ENCODE measurements at regions not wholly inside any gene's neighbourhood (a gene's known extent, or its start where the extent isn't known, plus 50 kb on each side); places are given as distances from the start of the nearest gene placed in this dataset.

- TF ChIP-seq, protein P1, sequence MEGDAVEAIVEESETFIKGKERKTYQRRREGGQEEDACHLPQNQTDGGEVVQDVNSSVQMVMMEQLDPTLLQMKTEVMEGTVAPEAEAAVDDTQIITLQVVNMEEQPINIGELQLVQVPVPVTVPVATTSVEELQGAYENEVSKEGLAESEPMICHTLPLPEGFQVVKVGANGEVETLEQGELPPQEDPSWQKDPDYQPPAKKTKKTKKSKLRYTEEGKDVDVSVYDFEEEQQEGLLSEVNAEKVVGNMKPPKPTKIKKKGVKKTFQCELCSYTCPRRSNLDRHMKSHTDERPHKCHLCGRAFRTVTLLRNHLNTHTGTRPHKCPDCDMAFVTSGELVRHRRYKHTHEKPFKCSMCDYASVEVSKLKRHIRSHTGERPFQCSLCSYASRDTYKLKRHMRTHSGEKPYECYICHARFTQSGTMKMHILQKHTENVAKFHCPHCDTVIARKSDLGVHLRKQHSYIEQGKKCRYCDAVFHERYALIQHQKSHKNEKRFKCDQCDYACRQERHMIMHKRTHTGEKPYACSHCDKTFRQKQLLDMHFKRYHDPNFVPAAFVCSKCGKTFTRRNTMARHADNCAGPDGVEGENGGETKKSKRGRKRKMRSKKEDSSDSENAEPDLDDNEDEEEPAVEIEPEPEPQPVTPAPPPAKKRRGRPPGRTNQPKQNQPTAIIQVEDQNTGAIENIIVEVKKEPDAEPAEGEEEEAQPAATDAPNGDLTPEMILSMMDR (IDR thresholded peaks at IDR 0.05; ENCODE audit: poor library complexity), result no peak
- TF ChIP-seq EZH2phosphoT487 (IDR thresholded peaks at IDR 0.05; ENCODE audit: low read depth, severe bottlenecking, unreplicated experiment), result no peak
Observed at GRCh38 chr11:109974523-109974922, 118.7 kb upstream of the ZC3H12C start.
